B cell (primary cell): ENCODE measurements at regions not wholly inside any gene's neighbourhood (a gene's known extent, or its start where the extent isn't known, plus 50 kb on each side); places are given as distances from the start of the nearest gene placed in this dataset.

ENCODE experiments used
- ATAC-seq: fragments of 200-7000 bp; cut with Tn5 transposase; one replicate; pipeline ENCODE4 v1.10.0; 2021; ENCODE audit warnings: low read depth, mild to moderate bottlenecking, moderate number of reproducible peaks, moderate library complexity
- CTCF ChIA-PET: fragments of 350-600 bp; sonication (Branson Sonifier 250); formaldehyde crosslinking; loops from one replicate; lab custom pipeline; 2021; ENCODE audit warnings: antibody characterized with exemption, inconsistent platforms; lab: Charles Lee
- POLR2A ChIA-PET: fragments of 350-600 bp; sonication (Branson Sonifier 250); formaldehyde crosslinking; loops from one replicate; lab custom pipeline; 2021; ENCODE audit warnings: antibody characterized with exemption; lab: Charles Lee
- DNase-seq: peaks from one replicate; pipeline ENCODE4 v3.0.0; 2013
- H2AFZ ChIP-seq: 2 replicates; pipeline ENCODE4 v1.6.1; 2012; ENCODE audit warnings: mild to moderate bottlenecking, low read depth, low read length; ENCODE audit not compliant: insufficient read depth, poor library complexity, severe bottlenecking
- H3K27ac ChIP-seq, 2 donors: 1 replicate in 1 of 2; 2 replicates in 1 of 2; pipeline ENCODE4 v1.5.1; 2012 to 2013; ENCODE audit warnings: low read length in 2 of 2, mild to moderate bottlenecking in 2 of 2, moderate library complexity in 1 of 2
- H3K27me3 ChIP-seq, 4 experiments: fragments of 200-600 bp in 1 of 4; sonication (generic) in 1 of 4; replicated peaks in 1 of 4; 1 replicate in 2 of 4; 2 replicates in 2 of 4; pipeline versions ENCODE4 v1.6.1 to v1.7.0; 2013 to 2016; ENCODE audit warnings: low read length in 3 of 4, mild to moderate bottlenecking in 2 of 4, mixed read lengths in 1 of 4, moderate library complexity in 1 of 4; ENCODE audit not compliant: insufficient read depth in 4 of 4, control insufficient read depth in 3 of 4; ENCODE audit errors: control extremely low read depth in 1 of 4
- H3K36me3 ChIP-seq, 2 experiments: replicated peaks in 1 of 2; 1 replicate in 1 of 2; 2 replicates in 1 of 2; pipeline versions ENCODE4 v1.6.1 to v1.7.1; 2013; ENCODE audit warnings: low read length in 1 of 2; ENCODE audit not compliant: insufficient read depth in 2 of 2, control insufficient read depth in 1 of 2; ENCODE audit errors: control extremely low read depth in 1 of 2, extremely low read depth in 1 of 2
- H3K4me1 ChIP-seq, 2 donors: fragments of 200-600 bp in 1 of 2; sonication (generic) in 1 of 2; 1 replicate in 1 of 2; 2 replicates in 1 of 2; pipeline versions ENCODE4 v1.5.1 to v1.6.1; 2013 to 2017; ENCODE audit warnings: low read length in 2 of 2; ENCODE audit not compliant: control insufficient read depth in 2 of 2, insufficient read depth in 2 of 2
- H3K4me2 ChIP-seq: replicated peaks from 2 replicates; pipeline ENCODE3; 2012; ENCODE audit warnings: mild to moderate bottlenecking, low read depth, low read length; ENCODE audit not compliant: poor library complexity, severe bottlenecking
- H3K4me3 ChIP-seq, 5 experiments: fragments of 200-600 bp in 1 of 5; sonication (generic) in 1 of 5; 1 replicate in 3 of 5; 2 replicates in 2 of 5; pipeline versions ENCODE4 v1.5.1 to v1.7.0; 2011 to 2016; ENCODE audit warnings: low read length in 4 of 5, mild to moderate bottlenecking in 4 of 5, low read depth in 2 of 5, control low read depth in 1 of 5, moderate library complexity in 1 of 5; ENCODE audit not compliant: insufficient read depth in 1 of 5; ENCODE audit errors: control extremely low read depth in 1 of 5, extremely low read depth in 1 of 5
- H3K79me2 ChIP-seq: fragments of 200-600 bp; sonication (generic); one replicate; pipeline ENCODE4 v1.6.0; 2016; ENCODE audit warnings: low read length; ENCODE audit not compliant: control insufficient read depth, insufficient read depth
- H3K9ac ChIP-seq: fragments of 200-600 bp; sonication (generic); 2 replicates; pipeline ENCODE4 v1.6.1; 2017; ENCODE audit warnings: mild to moderate bottlenecking, low read length, moderate library complexity
- H3K9me3 ChIP-seq, 3 donors: one replicate each; pipeline versions ENCODE4 v1.6.1 to v1.7.1; 2013; ENCODE audit warnings: low read length in 2 of 3; ENCODE audit not compliant: control insufficient read depth in 2 of 3, insufficient read depth in 1 of 3; ENCODE audit errors: control extremely low read depth in 1 of 3
- H4K20me1 ChIP-seq: 2 replicates; pipeline ENCODE4 v1.6.0; 2012; ENCODE audit warnings: mild to moderate bottlenecking, low read length; ENCODE audit not compliant: insufficient read depth, control insufficient read depth, poor library complexity, severe bottlenecking
- H3K27ac Mint-ChIP-seq: one replicate; pipeline ENCODE4 v1.8.0; 2021; ENCODE audit warnings: mixed read lengths
- H3K27me3 Mint-ChIP-seq: one replicate; pipeline ENCODE4 v1.8.0; 2021; ENCODE audit warnings: mixed read lengths
- H3K4me1 Mint-ChIP-seq: one replicate; pipeline ENCODE4 v1.8.0; 2021; ENCODE audit warnings: mixed read lengths
- H3K4me3 Mint-ChIP-seq: one replicate; pipeline ENCODE4 v1.8.0; 2021; ENCODE audit warnings: mixed read lengths
- H3K9me3 Mint-ChIP-seq: one replicate; pipeline ENCODE4 v1.8.0; 2022; ENCODE audit warnings: mixed read lengths; ENCODE audit not compliant: insufficient read depth
- CTCF ChIP-seq: fragments of 200-600 bp; IDR thresholded peaks from one replicate; pipeline ENCODE4 v1.8.0; 2022; ENCODE audit warnings: antibody characterized with exemption, mild to moderate bottlenecking
- EZH2 ChIP-seq: IDR thresholded peaks from 2 replicates; pipeline ENCODE4 v1.6.1; 2012; ENCODE audit warnings: borderline replicate concordance, low read depth, mild to moderate bottlenecking, moderate library complexity, low read length; ENCODE audit not compliant: insufficient read depth, poor library complexity, severe bottlenecking
- WGBS: methylation state at CpG from one replicate; pipeline ENCODE4 v1.1.5; 2013; ENCODE audit warnings: missing lambda C conversion rate; ENCODE audit not compliant: insufficient coverage; 5-methylcytosine and 5-hydroxymethylcytosine counted together
- intact Hi-C: fragments of 100-400 bp; cut with micrococcal nuclease; formaldehyde crosslinking; loops from one replicate; pipeline ENCODE4 v1.10.0; 2022

GRCh38 chr13:75072891-75073290 is 409.1 kb downstream of the TBC1D4 start:
- ChIA-PET CTCF (interaction anchor here (0.6 kb wide), 1 partner anchor 578 kb away, joined by 3 read pairs; no protein-coding TSS in a partner anchor), POLR2A (no interaction called here)
- Histone ChIP-seq H3K4me2 (no peak overlapping the region), H3K9me3 (no peaks in the 10 kb centered on the region), H3K79me2 (no peaks in the 10 kb centered on the region), H3K36me3 (no peaks in the 10 kb centered on the region), H3K4me3 (no peak overlapping the region), H3K27me3 (no peaks in the 10 kb centered on the region), H3K4me1 (no peaks in the 10 kb centered on the region), H3K27ac (no peak overlapping the region), H2AFZ (no peak overlapping the region), H3K9ac (no peak overlapping the region), H4K20me1 (no peaks in the 10 kb centered on the region)
- intact Hi-C loops = no loop called here
- Mint-ChIP-seq H3K9me3 (no peaks in the 10 kb centered on the region), H3K4me1 (no peaks in the 10 kb centered on the region), H3K27me3 (no peaks in the 10 kb centered on the region), H3K27ac (no peak overlapping the region), H3K4me3 (no peak overlapping the region)
- TF ChIP-seq EZH2 = no peak
- no peak for TF ChIP-seq CTCF
- ATAC-seq (no peak), DNase-seq (no peak)
- WGBS = 100% methylated on average over 2 of the region's 6 CpGs

- Histone ChIP-seq H2AFZ (no peak overlapping the region), H3K4me2 (no peak overlapping the region), H3K27ac (no peak overlapping the region), H3K9me3 (no peaks in the 10 kb centered on the region), H3K9ac (no peak overlapping the region), H4K20me1 (no peaks in the 10 kb centered on the region), H3K27me3 (no peaks in the 10 kb centered on the region), H3K36me3 (no peaks in the 10 kb centered on the region), H3K4me3 (no peak overlapping the region), H3K79me2 (no peaks in the 10 kb centered on the region), H3K4me1 (no peaks in the 10 kb centered on the region)
- POLR2A ChIA-PET = no interaction called here
- H3K27ac Mint-ChIP-seq = no peak overlapping the region
- H3K4me1 Mint-ChIP-seq = no peaks in the 10 kb centered on the region
- intact Hi-C loops = no loop called here
- H3K27me3 Mint-ChIP-seq = no peaks in the 10 kb centered on the region
- no peak for TF ChIP-seq CTCF
- TF ChIP-seq EZH2 = no peak
- DNase-seq (no peak), ATAC-seq (no peak)
- H3K9me3 Mint-ChIP-seq = no peaks in the 10 kb centered on the region
- CTCF ChIA-PET = no interaction called here
- no peak overlapping the region for H3K4me3 Mint-ChIP-seq
These were observed 409.6 kb downstream of the TBC1D4 start for GRCh38 chr13:75072368-75072767.
